GM21717 (cell line): ENCODE measurements at regions not wholly inside any gene's neighbourhood (a gene's known extent, or its start where the extent isn't known, plus 50 kb on each side); places are given as distances from the start of the nearest gene placed in this dataset.

Experiments used
- ATAC-seq: cut with Tn5 transposase; IDR thresholded peaks from one replicate; pipeline ENCODE4 v1.9.1; 2021; ENCODE audit warnings: mild to moderate bottlenecking, moderate library complexity; ENCODE audit not compliant: unreplicated experiment

DNA sequence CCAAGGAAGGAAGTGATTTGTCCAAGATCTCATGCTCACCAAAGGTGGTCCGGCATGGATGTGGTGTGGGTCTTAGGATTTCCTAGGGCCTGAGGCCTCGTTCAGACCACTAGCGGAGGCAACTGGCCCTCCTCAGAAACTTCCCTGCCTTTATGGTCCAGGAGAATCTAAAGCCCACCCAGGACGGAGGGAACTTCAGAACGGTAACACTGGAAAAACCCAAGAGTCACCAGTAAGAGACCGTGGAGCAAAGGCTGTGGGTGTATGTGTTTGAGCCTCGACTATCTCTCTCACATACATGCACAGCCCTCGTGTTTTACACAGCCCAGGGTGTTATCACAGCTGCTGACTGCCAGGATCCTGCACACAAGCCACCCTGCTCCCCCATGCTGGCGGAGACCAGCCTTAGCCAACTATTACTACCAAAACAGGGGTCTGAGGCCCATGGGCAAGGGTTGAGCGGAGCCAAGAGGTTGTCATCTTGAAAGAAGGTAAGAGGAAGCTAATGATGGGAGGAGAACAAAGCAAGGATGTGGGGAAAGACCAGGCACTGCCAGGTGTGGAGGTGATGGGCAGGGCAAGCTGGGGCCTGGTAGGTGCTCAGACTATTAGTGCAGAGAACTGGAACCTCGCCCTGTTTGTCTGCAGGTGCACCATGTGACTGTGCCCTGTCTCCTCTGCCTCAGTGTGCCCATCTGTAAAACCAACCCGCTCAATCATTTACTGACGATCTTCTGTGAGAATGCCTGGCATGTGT, 170.2 kb upstream of the ZMIZ1 start:
- ATAC-seq = no peak

DNA sequence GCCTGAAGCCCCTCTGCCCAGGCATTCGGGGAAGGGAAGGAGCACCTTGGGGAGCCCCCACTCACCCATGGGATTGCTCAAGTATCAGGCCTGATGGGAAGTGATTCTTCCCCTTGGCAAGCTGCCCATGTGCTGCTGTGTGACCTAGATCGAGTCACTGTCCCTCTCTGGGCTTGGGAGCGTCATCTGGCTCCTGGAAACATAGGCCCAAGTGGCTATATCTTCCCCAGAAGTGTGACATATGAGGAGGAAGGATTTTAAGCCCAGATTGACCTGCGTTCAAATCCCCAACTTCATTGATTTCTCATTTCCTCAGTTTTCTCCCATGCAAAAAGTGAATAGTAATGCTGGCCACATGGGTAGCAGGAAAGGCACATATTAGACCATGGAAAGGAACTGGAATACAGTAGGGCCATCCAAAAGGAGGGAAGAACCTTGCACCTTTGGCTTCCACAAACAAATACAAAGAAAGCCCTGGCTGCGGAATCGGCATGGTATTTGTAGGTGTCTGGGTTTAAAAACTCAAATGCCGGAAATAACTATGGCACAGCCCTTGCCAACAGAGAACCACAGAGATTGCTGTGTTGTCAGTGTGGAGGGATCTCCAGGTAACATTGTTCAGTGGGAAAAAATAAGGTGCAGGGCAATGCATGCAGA, 169.5 kb upstream of the ZMIZ1 start:
- ATAC-seq = no peak

DNA sequence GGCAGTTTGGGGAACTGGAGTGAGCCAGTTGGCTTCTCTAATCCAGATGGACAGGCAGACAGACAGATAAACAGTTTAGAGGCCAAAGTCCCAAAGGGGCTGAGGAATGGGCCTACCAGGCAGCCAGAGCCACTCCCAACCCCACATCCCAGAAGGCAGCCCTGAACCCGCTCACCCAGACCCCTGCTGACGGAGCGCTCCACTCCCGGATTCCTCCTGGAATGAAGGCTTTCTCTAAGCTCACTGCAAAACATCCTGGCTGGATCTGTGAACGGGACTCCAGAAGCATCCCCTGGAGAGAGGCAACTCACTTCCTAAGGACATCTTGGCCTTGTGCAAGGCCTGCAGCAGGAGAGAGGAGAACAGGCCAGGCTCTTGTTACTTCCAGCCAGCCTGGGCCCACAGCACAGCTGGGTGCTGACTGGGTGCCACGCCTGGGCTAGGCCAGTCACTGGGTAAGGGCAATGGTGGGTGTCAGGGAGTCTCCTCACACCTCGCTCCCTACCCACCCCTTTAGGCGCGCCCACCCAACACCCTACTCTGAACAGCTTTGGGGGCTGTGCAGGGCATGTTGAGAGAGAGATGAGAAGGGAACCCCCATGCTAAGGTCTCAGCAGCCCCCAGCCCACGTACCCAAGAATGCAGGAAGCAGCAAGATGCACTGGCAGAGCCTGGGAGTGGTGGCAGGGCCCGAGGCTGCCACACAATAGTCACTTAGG, 168.6 kb upstream of the ZMIZ1 start:
- ATAC-seq = no peak

DNA sequence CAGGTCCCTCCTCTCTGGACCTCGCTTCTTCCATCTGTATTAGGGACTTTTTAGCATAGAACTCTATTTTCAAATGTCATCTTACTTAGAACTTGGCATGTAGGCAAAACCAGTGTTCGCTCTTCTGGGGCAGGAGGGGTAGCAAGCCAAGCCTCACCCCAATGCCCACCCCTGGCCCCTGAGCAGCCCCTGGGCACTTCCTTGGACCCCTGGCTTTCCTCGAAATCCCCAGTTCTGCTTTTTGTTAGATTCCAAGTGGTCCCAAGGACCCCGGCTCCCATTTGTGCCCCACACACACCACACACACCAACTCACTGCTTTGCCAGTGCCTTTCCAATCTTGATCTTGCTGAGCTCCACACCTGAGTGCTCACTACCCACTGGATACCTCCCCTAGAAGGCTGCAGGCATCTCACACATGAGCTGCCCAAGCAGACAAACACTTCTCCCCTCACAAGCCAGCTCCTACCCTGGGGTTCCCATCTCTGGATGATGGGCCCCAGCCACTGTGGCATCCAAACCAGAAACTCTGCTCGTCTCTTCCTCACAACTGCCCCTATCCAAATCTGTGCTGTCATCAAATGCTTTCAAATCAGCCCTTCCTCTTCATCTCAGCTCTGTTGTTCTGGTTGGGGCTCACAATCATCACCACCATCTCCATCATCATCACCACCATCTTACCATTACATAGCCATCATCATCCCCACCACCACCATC, 167.9 kb upstream of the ZMIZ1 start:
- no peak for ATAC-seq

DNA sequence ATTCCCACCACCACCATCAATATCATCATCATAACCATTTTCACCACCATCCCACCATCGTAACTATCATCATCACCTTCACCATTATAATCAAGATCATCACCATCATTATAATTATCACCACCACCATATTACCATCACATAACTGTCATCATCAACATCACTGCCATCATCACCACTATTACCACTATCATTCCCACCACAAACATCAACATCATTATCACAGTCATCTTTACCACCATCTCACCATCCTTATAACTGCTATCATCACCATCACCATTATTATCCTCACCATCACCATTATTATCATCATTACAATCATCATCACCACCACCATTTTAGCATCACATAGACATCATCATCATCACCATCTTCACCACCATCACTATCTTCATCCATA, 167.1 kb upstream of the ZMIZ1 start:
- ATAC-seq = no peak

DNA sequence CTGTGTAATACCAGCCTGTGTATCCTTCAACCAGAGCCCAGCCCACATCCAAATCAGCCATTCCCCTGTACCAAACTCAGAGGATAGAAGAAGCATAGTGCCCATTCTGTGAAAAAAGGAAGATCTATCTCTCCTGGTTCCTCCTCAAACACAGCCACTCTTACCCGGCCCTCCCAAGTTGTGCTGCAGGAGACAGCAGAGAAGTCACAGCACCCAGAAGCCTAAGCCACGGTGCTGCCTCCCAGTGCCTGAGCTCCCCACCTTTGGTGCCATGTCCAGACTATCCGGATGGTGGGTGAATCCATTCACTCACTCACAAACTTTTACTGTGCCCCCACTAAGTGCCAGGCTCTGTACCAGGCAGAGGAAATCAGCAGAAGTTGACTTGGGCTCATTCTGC, 166.0 kb upstream of the ZMIZ1 start:
- no peak for ATAC-seq

DNA sequence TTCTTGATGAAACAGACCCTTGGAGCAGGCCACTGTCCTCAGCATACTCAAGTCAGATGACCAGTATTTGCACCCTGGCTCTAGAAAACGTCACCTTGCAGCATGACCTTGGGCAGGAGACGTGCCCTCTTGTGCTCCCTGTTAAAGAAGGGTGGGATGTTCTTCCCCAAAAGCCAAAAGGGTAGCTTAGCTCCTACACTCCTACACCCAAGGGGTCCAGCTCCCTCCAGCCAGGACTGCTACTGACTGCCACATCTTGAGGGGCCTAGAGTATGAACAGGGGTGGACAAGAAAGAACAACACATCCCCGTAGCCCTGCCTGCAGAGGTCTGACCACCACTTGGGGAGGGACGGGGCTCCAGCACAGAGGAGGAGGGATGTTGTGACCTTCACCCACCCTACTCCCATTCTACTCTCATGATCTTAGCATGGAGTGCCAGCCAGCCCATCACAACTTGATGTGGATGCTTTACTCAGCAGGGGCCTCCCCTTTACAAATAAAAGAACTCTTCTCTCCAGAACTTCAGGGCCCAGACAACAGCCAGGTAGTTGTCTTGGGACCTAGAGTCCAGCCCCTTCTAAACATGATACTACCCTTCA, 165.3 kb upstream of the ZMIZ1 start:
- no peak for ATAC-seq

DNA sequence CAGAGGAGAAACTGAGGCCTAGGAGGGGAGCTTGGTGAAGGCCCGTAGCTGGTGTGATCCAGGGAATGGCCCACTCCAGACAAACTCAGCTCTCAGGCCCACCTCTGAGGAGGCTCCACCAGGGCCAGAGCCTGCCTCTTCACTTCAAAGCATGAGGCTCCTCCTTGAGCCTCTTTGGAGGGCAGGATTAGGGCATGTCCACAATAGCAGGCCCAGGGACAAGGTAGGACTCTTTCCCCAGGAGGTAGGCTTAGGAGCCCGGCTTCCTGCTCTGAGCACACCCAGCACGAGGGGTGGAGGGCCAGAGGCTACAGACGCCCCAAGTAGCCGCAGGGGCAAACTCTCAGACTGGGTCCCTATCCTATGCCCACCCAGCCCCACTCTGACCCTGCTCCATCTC, 164.6 kb upstream of the ZMIZ1 start:
- ATAC-seq = no peak

DNA sequence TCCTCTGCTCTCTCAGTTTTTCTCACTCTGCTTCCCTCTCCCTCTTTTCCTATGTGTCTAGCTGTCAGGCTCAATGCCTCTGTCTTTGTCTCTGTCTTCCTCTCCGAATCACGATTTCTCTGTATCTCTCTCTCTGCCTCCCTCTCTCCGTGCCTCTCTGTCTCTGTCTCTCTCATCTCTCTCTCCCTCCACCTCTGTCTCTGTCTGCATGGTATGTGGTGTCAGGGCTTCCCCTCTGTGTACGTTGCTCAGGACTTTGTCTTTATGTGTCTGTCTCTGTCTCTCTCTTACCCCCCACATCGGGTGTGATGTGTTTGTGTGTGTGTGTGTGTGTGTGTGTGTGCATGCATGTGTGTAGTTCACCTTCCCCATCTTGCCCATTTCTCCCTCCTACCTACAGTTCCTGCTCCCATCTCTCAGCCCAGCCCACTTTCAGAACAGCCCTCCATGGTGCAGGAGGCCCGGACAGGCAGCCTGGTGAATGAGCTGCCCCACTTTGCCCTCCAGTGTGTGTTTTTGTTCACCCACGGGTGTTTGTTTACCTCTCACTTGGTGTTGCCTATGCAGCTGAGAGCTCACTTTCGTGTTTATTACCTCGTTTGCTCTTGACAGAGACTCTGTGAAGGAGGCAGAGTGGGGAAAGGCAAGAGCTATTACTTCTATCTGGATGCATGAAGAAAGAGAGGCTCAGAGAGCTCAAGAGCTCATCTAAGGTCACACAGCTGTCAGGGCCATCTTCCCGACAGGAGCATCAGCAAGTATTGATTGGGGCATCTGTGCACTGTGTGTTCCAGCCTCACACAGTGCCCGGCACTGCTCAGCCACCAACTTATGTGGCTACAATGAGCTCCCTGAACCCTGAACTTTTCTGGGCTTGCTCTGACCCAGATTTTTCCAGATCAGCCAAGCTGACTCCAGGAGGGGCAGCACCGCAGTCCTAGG, 163.5 kb upstream of the ZMIZ1 start:
- no peak for ATAC-seq

DNA sequence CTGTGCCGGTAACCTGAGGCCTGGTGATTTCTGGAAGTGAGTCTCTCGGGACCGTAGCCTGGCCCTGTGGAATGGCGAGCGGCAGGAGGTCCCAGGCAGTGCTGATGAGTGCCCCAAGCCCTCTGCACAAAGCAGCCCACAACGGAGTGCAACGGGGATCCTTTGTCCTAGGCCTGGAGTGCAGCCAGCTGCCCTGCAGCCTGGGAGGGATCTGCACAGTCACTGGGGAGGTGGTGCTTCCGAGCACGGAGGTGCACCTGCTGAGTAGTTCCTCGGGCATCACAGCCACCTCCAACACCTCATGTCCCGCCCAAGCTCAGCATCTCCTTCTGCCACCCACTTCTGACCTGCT, 162.8 kb upstream of the ZMIZ1 start:
- no peak for ATAC-seq

DNA sequence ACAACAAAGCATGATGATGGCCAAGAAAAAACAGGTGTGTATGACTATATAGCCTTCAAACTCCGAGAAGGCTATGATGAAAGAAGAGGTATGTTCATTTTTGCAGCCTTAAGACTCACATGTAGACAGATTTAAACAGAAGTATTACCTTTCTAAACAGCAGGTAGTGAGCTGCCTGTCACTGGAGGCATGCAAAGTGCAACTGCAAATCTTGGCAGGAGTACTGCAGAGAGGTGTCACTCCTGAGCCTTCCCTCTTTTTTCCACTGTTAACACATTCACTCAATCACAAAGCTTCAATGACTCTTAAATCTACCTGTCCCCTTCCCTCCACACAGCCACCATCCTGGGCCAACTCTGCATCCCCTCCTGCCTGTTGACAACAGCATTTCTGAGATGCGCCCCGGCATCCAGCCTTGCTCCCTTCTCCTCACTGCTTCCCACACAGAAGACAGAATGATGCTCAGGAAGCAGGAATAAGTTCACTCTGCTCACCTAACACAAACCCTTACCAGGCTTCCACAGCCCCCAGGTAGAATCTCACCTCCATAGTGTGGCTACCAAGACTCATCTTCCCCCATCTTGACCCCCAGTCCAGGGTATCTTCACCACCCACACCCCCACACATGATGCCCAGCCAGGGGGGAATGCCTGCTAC, 161.9 kb upstream of the ZMIZ1 start:
- ATAC-seq = no peak

DNA sequence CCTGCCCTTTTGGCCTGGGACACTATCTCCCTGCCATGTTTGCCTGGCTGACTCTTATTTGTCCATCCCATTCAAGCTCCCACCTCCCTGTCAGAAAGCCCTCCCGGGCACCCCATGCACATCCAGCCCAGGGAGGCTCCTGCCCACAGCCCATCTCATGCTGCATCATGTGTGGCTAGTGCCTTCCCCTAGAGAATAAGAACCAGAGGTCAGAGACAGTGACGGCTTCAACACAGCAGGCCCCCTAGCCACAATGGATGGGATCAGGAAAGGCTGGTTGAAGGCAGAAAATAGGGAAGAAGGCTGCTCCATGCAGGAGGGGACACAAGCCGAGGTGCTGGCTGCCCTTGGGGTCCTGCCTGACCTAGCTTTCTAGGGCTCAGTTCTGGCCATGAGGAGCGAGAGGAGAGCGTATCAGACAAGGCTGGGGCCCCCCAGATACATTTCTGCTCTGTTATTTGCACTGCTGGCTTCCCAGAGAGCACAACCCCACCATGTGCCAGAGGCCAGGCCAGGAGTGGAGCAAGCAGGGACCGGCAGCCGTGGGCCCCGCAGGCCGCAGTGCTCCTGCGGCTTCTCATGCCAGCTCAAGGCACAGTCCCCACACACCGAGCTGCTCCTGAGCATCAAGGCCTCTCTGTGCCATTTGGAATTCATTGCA, 161.1 kb upstream of the ZMIZ1 start:
- ATAC-seq = no peak

DNA sequence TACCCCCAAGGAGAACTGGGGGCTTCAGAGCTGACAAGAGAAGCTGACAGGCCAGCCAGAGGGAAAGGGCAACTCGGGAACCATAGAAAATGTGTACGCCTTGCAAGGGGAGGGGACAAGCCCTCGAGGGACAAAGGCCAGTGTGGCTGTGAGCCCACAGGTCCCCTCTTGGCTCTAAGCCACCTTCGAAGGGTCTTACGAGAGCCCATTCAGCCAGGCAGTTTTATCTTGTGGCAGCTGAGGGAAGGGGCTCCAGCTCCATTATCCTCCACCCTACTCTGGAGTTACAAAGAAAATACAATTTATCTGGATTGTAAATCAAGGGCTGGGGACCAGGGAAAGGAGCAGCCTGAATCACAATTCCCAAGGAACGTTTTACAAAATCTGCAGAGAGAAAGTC, 159.5 kb upstream of the ZMIZ1 start:
- ATAC-seq = no peak

DNA sequence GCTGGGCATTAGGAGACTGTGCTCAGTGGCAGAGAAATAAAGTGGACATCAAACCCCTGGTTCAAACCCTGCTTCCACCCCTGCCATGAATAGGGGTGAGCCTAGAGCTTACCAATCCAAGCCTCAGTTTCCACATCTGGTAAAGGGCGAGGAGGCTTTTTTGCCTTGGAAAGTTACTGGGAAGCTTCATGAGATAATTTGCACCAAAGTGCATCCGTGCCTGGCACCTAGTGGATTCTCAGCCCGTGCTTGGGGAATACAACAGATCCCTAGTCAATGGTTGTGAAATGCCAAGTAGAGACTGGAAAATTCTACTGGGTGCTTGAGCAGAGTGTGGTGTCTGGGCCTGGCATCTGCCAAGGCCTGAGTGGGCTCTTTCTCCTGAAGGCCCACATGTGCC, 158.7 kb upstream of the ZMIZ1 start:
- no peak for ATAC-seq

DNA sequence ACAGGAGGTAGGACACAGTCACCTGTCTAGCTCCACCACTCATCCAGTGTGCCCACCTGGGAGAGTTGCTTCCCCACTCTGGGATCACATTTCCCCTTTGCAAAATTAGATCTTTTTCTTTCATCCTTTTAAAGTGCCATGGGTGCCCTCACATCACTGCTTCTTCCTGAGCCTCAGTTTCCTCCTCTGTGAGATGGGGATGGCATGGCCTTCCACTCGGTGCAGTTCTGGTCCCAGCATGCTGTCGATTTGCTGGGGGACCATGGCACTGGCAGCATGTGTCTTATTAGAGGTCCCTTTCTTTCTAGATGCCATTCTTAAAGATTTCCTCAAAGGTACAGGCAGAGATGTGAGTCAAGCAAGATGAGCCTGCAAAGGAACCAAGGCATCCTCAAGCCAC, 158.3 kb upstream of the ZMIZ1 start:
- no peak for ATAC-seq

DNA sequence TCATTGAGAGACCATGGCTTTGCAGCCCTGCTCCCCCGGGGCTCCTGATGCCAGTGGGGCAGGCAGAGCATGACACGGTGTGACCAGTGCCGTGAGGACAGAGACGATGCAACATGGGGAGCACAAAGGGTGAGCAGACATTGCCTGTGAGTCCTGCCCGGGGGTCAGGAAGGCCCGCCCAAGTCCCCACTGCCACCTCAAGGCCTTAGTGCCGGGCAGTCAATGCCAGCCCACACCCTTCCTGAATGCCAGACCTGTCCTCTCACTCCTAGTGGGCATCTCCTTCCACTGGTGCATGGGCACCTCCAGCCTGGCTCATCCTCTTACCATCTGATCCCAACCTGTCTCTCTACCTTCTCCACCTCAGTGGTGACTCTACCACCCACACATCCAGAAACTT, 157.9 kb upstream of the ZMIZ1 start:
- ATAC-seq = no peak

DNA sequence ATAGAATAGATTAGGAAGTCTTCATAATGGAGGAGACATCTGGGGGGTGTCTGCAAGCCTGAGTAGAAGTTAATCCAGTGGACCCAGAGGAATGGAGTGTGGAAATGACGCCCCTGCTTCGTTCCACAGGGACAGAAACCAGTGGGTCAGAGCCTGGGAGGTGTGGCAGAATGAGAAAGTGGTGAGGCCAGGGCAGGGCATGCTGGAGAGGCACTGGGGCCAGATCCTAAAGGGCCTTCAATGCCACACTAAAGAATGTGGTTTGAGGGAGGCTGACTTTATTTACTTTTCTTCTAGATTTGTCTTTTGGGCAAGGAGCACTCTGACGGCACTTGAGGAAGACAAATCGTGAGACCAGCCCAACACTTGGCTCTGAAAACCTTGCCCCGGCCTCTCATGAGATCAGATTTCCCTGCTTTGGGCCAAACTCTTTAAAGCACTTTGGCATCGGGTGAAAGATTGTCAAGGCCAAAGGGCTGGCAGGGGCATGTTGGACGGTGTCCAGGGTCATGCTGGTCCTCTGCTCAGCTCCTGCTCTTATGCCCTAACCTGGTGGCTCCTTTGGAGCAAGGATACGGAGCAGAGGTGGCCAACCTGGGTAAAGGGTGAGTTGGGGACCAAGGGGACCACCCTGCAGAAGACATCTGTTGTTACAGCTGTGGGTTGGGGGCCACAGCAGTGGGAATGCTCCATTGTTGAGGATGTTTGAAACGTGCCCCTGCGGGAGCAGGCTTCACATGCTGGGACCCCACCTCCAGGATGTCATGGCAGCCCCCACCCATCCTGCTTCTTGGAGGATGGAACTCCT, 157.0 kb upstream of the ZMIZ1 start:
- ATAC-seq = no peak
